ENCODE measurements at regions not wholly inside any gene's neighbourhood (a gene's known extent, or its start where the extent isn't known, plus 50 kb on each side); places are given as distances from the start of the nearest gene placed in this dataset.

DNA sequence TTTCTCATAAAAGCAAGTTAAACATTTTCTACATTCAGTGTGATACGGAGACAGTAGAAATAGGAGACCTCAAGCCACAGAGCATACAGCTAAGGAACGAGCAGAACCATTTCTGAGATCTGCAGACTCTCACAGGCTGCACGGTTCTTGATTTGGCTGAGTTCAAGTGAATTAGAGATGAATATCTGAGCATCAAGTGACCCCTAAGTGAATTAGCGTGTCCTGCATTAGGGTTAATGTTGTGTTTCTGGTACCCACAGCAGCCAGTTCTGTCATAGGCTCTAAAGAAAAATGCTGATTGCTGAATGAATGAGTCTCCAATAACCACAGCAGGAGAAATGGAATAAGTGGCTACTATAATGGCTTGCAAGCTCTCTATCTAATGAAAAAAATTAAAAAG, 265.9 kb upstream of the SYT4 start:
- DNase-seq (ENCODE audit: low spot score) = no peak
- in situ Hi-C loops (cut with HindIII; ENCODE audit: low sequenced_read_pairs) = no loop called here

GRCh38 chr18:43547456-43547855, 270.2 kb upstream of the SYT4 start:
- in situ Hi-C loops (cut with HindIII; ENCODE audit: low sequenced_read_pairs) = no loop called here
- no peak for DNase-seq (ENCODE audit: low spot score)

DNA sequence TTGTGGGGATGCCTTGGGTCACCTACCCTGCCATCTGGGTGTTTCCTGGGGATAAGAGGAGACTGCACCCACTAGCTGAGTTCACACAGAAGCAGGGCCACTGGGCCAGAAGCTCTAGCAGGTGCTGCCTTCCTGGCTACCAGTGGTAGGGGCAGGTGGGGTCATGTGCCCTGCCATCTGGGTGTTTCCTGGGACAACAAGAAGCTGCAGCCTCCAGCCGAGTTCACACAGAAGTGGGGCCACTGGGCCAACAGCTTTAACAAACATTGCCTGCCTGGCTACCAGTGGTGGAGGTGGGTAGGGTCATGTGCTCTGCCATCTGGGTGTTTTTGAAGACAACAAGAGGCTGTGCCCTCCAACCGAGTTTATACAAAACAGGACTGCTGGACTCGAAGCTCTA, 282.2 kb upstream of the SYT4 start:
- in situ Hi-C loops (cut with HindIII; ENCODE audit: low sequenced_read_pairs) = no loop called here
- no peak for DNase-seq (ENCODE audit: low spot score)

GRCh38 chr18:43563780-43564179, 286.5 kb upstream of the SYT4 start:
- peak; percentile 80 for DNase-seq (ENCODE audit: low spot score)
- in situ Hi-C loops (cut with HindIII; ENCODE audit: low sequenced_read_pairs) = no loop called here

DNA sequence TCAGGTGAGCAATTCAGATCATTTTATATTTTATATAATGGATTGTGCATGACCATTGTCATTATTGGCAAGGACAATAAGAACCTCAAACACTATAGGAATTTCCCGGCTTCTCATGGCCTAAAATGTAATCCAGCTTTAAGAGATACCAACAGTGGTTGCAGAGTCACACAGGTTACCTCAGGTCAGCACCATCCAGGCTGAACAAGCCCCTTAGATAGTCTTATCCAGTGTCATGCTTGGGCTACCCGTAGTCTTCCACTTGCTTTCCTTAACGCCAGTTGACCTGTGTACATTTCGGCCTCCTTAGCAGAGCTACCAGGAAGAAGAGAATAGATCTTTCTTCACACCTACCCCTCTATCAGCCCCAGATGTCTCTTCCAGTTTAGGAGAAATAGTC, 293.3 kb upstream of the SYT4 start:
- in situ Hi-C loops (cut with HindIII; ENCODE audit: low sequenced_read_pairs) = no loop called here
- no peak for DNase-seq (ENCODE audit: low spot score)

- in situ Hi-C loops (cut with HindIII; ENCODE audit: low sequenced_read_pairs) = no loop called here
- DNase-seq (ENCODE audit: low spot score) = peak; percentile 77
These were observed 293.9 kb upstream of the SYT4 start for GRCh38 chr18:43571078-43571689.

DNA sequence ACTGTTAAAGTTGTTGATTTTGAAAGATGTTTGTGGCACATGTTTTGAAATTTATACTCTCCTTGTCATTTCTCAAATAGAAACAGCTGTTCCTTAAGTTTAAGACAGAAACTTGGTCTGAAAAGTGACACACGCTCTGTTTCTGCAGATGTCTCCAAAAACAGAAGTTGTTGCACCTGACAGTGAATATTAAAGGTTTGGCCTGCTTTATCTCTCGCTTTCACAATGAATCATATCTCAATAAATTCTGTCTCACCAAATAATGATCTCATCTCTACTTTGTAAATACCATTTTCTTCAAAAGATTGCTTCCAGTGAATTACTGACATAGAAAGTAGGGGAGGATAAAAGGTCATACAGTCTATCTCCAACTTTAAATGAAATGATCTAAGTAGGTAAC, 294.9 kb upstream of the SYT4 start:
- no peak for DNase-seq (ENCODE audit: low spot score)
- in situ Hi-C loops (cut with HindIII; ENCODE audit: low sequenced_read_pairs) = no loop called here

DNA sequence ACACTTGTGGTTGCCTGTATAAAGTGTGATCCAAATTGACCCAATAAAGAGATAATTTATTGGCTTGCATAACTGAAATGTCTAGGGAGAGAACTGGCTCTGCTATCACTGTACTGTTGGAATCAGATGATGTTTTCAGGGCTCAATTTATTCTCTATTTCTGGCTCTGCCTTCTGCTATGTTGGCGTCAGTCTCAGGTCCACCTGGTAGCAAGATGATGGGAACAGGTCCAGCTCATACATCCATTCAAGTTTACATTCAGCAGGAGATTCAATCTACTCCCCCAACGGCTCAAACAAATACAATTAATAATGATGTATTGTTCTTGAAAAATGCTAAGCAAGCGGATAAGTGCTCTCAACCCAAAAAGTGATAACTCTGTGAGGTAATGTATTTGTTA, 297.7 kb upstream of the SYT4 start:
- peak; percentile 92 for DNase-seq (ENCODE audit: low spot score)
- in situ Hi-C loops (cut with HindIII; ENCODE audit: low sequenced_read_pairs) = no loop called here

GRCh38 chr18:43578211-43578610, 300.9 kb upstream of the SYT4 start:
- in situ Hi-C loops (cut with HindIII; ENCODE audit: low sequenced_read_pairs) = no loop called here

DNA sequence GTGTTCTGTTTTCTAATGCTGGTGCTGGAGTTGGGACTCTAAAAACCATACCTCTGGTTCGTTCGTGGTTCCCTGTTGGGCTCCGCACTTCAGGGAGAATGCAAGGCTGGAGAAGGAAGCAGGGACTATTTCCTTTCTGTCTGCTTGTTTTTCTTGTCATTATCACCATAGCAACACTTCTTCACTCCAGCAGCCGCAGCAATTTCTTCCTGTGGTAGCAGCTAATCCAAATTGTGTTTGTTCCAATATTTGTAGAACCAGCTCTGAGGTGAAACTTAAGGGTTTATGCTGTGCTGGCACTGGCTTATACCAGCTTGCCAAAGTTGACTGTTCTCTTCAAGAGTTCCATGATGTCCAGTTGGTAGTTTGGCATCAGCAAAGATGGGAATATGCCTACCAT, 301.4 kb upstream of the SYT4 start:
- in situ Hi-C loops (cut with HindIII; ENCODE audit: low sequenced_read_pairs) = no loop called here
- peak; percentile 82 for DNase-seq (ENCODE audit: low spot score)

More at GRCh38 chr18:43578211-43578610, 300.9 kb upstream of the SYT4 start:
- no peak for DNase-seq (ENCODE audit: low spot score)

- in situ Hi-C loops (cut with HindIII; ENCODE audit: low sequenced_read_pairs) = no loop called here
- no peak for DNase-seq (ENCODE audit: low spot score)
These were observed 304.7 kb upstream of the SYT4 start for GRCh38 chr18:43581936-43582519.

GRCh38 chr18:43587538-43588153, 310.4 kb upstream of the SYT4 start:
- in situ Hi-C loops (cut with HindIII; ENCODE audit: low sequenced_read_pairs) = no loop called here
- peak; percentile 78 for DNase-seq (ENCODE audit: low spot score)

DNA sequence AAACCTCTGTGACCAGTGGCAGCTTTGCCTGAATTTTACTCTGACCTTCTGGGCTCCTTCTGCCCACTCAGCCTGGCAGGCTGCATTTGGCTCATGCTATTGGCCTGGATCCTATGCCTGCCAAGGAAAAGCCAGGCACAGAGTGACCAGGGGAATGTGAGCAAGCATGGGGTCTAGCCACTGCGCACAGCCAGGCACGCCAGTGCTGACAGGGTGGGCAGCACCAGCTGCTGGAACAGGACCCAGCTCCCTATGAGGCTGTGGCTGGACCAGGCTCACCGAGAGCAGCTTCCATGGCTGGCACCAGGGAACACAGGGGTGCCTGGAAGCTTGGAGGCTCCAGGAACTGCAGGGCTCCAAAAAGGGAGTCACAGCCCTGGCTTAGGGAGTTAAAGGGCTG, 311.5 kb upstream of the SYT4 start:
- DNase-seq (ENCODE audit: low spot score) = peak; percentile 71
- in situ Hi-C loops (cut with HindIII; ENCODE audit: low sequenced_read_pairs) = no loop called here

- in situ Hi-C loops (cut with HindIII; ENCODE audit: low sequenced_read_pairs) = no loop called here
- DNase-seq (ENCODE audit: low spot score) = no peak
These were observed 312.4 kb upstream of the SYT4 start for GRCh38 chr18:43589611-43590151.

GRCh38 chr18:43590182-43590903, 313.1 kb upstream of the SYT4 start:
- DNase-seq (ENCODE audit: low spot score) = no peak
- in situ Hi-C loops (cut with HindIII; ENCODE audit: low sequenced_read_pairs) = no loop called here

- in situ Hi-C loops (cut with HindIII; ENCODE audit: low sequenced_read_pairs) = no loop called here
- DNase-seq (ENCODE audit: low spot score) = no peak
These were observed 315.0 kb upstream of the SYT4 start for GRCh38 chr18:43592269-43592668.

- in situ Hi-C loops (cut with HindIII; ENCODE audit: low sequenced_read_pairs) = no loop called here
- DNase-seq (ENCODE audit: low spot score) = peak; percentile 74
These were observed 318.9 kb upstream of the SYT4 start for GRCh38 chr18:43596105-43596712.

- in situ Hi-C loops (cut with HindIII; ENCODE audit: low sequenced_read_pairs) = no loop called here
These were observed 324.1 kb upstream of the SYT4 start for GRCh38 chr18:43601432-43601831.

DNA sequence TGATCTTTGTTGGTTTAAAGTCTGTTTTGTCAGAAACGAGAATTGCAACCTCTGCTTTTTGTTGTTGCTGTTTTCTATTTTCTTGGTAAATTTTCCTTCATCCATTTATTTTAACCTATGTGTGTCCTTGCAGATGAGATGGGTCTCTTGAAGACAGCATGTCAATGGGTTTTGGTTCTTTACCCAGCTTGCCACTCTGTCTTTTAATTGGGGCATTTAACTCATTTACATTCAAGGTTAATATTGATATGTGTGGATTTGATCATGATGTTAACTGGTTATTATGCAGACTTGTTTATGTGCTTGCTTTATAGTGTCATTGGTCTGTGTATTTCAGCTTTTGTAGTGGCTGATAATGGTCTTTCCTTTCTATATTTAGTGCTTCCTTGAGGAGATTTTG, 327.9 kb upstream of the SYT4 start:
- no peak for DNase-seq (ENCODE audit: low spot score)
- in situ Hi-C loops (cut with HindIII; ENCODE audit: low sequenced_read_pairs) = no loop called here

More at GRCh38 chr18:43601432-43601831, 324.1 kb upstream of the SYT4 start:
- no peak for DNase-seq (ENCODE audit: low spot score)

- in situ Hi-C loops (cut with HindIII; ENCODE audit: low sequenced_read_pairs) = no loop called here
- no peak for DNase-seq (ENCODE audit: low spot score)
These were observed 329.5 kb upstream of the SYT4 start for GRCh38 chr18:43606795-43607194.
